ENCODE measurements at regions not wholly inside any gene's neighbourhood (a gene's known extent, or its start where the extent isn't known, plus 50 kb on each side); places are given as distances from the start of the nearest gene placed in this dataset.
"Not testable (repeated sequence)": the region's sequence is repeated elsewhere in the genome, so short reads cannot be mapped to it uniquely, and the experiment has no call there.

DNA sequence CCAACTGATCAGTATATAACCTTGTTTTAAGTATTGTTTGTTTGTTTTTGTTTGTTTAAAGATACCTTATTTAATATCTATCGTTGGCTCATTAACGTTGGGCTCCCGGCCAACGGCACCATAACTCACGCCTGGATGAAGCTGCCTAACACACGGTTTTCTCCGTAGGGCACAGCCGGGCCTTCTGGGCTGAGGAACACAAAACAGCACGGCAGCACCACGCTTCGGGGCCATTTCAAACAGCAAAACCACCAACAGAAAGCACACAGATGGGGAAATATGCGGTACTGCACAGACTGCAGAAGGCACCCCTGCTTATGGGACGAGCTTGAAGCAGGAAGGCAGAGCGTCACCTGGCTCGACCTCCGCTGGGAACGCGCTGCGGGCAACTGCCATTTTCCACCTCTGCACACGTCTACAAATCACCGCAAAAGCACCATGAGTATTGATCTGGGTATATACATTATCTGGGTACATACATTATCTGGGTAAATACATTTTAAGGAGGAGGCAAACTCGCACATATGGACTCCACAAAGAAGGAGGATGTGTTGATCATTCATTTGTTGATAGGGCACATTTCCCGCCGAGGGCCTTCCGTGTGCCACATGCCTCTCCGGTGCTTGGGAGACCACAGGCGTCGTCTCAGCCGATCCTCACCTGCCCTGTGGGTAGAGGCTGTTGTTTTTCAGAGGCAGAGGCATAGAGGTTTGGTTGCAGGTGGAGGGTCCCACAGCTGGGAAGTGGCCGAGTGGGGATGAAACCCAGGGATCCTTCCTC lies 123.7 kb upstream of the ATP2B2 start:
- no peak for DNase-seq

DNA sequence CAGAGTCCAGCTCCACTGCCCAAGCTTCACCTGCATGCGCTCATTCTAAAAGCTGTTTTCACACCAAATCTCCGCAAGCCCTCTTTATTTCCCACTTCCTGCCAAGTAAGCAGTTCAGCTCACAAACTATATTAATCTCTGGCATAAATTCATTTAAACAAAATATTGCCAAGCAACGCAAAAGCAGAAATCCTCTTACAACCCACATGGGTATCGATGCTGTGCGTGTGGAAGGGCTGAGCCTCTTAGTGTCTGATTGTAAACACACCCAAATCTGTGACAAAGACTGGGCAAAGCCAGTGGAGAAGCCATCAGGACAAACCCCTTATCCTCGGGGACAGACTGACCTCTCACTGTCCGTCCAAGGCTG lies 124.3 kb upstream of the ATP2B2 start:
- no peak for DNase-seq

DNA sequence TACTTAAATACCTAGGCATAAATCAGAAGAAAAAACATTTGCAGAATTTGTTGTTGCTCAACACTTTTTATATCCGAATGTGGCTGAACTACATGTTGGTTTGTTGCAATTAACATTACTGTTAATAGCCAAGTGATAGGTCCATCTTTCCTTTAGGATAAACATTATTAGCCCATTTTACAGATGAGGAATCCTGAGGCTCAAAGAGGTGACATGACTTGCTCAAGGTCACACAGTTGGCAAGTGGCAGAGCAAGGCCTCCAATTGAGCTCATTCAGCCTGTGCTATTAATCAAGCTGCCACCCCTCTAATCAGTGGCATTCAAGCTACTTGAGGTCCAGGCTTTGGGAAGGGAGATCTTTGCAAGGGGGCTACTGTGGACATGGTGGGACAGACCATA lies 125.8 kb upstream of the ATP2B2 start:
- no peak for DNase-seq

DNA sequence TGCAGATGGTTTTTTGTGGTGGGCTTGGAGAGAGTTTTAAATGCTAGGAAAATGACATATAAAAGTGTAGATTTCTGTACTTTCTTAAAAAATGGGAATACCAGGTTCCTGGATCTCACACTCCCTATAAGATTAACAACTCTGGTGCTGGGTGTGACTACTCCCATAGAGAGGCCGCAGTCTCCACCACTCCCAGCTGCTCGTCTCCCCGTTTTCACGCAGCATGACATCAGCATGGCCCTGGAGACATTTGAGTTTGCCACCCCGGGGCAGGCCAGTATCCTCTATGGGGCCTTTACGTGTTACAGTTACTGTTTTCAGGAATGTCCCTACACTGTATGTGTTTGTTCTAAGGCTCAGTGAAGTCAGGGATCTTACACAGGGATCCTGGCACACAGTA lies 126.7 kb upstream of the ATP2B2 start:
- no peak for DNase-seq

DNA sequence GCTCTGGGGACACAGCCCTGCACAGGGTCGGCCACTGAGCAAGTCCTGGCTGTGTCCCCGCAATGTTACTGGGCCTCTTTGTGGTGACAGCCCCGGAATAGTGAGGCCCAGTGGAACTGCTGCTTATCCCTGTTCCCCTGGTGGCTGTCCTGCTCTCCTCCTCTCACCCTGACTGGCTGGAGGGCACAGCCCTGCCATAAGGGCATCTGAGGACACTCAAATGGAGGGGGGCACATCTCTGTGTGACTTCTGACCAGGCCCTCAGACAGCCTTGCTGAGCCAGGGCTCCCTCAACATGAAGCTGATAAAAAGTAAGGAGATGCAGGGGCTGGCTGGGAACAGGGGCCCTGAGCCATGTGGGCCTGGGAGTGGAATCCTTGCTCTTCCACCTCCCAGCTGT lies 127.4 kb upstream of the ATP2B2 start:
- no peak for DNase-seq

DNA sequence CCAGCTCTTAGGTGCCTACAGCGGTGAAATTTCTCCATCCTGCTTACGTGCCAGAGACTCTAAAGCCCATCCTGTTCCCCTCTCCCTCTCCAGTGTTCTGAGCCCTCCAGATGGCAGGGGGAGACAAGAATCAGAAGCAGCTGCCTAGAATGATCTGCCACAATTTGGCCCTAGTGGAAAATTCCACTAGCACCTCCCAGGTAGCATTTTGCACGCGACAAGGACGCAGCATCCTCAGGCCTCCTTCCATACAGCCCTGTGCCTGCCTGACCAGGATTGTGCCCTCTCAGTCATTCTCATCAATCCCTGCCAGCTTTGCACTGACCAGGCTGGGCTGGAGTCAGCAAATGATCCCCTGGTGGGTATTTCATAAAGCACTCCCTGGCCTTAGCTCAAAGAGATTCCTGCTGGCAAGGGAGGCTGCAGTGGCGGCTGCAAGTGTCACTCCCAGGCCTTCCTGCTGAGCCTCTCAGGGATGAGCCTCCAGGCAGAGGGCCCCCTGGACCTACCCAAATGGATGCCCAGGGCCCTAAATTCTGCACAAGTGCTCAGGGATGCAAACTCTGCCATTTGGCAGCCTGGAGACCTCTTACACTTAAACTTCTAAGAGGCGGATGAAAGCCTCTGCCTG lies 130.2 kb upstream of the ATP2B2 start:
- no peak for DNase-seq

DNA sequence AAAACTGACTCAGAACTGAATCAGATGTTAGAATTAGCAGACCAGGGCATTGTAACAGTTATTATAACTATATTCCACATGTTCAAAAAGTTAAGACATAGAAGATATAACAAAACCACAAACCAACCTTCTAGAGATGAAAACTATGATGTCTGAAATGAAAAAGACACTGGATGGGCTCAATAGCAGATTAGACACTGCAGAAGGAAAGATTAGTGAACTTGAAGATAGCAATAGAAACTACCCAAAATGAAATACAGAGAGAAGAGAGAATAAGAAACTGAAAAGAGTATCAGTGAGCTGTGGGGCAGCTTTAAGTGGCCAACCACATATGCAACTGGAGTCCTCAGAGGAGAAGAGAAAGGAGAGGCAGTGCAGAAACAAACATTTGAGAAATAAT lies 132.0 kb upstream of the ATP2B2 start:
- DNase-seq: no peak

DNA sequence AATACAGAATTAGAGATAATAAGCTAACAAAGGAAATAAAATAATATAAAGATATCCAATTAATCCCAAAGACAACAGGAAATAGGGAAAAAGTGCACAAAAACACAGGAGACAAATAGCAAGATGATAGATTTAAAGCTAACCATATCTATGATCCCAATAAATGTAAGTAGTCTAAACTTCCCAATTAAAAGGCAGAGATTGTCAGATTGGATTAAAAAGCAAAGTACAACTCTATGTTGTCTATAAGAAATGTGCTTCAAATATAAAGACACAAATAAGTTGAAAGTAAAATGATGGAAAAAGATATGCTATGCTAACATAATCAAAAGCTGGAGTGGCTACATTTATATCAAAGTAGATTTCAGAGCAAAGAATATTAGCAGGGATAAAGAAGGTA lies 133.1 kb upstream of the ATP2B2 start:
- DNase-seq: no peak

DNA sequence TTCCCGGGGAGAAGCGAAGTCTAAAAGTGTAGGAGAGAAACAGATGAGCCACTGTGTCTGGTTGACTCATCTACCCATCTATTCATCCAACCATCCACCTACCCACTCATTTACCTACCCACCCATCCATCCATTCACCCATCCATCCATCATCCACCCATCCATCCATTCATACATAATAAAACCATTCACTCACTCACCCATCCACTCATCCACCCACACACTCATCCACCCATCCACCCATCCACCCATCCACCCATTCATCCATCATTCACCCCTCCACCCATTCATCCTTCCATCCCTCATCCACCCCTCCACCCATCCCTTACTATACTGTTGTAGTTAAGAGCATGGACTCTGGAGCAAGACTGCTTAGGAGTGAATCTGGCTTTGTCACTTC lies 136.4 kb upstream of the ATP2B2 start:
- no peak for DNase-seq

DNA sequence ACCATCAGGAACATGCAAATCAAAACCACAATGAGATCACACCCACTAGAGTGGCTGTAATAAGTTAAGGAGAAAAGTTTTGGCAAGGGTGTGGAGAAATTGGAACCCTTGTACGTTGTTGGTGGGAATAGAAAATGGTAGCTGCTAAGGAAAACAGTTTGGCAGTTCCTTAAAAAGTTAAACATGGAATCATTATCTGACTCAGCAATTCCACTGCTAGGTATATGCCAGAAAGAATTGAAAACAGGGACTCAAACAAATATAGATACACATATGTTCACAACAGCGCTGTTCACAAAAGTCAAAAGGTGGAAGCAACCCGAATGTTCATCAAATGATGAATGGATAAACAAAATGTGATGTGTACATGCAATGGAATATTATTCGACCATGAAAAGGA lies 138.8 kb upstream of the ATP2B2 start:
- DNase-seq: no peak

DNA sequence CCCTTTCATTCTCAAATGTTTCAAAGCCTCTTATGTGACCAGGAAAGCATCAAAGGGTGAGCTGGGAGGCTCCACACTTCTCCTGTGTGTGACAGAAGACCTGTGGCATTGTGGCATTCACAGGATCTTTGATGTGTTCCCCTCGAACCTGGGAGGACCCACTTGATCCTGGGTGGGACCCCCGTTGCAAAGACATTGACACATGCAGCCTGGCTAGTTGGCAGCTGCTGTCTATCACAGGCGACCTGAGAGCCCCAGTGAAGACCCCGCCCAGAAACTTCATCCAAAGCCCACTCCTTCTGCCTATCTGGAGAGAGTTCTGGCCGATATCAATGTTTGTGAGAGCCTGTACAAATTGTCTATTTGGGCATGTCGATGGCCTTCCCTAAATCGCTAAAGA lies 140.4 kb upstream of the ATP2B2 start:
- DNase-seq: no peak

DNA sequence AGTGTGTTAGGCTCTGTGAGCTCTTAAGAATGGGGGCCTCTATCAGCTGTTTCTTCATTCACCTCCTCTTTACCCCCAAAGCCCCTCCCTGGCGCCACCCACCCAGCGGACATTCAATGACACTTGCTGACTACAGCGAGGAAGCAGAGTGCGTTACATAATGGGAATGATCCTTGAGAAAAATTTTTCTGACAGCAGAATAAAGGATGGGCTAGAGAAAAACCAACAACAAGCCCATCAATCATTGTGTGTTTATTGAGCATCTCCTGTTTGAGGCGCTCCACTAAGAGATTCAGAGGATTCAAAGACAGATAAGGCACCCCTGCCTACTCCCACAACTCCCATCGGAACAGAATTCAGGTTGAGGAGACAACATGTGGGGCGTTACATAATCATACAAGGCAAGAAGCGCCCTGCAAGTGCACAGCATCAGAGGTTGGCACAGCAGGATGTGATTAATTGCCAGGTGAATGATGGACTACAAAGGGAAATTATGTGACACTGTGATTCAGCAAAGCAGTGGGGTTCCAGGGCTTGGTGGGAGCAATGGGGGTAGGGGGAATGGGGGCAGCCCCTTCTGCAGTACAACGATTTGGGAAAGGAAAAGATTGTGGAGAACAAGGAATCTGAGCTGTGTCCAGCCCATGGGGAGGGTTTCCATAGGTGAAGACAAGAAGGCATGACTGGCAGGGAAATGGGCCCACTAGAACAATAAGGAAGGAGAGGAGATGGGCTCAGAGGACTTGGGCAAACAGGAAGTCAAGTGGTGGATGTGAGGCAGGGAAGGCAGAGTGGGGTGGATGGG lies 141.3 kb upstream of the ATP2B2 start:
- no peak for DNase-seq

DNA sequence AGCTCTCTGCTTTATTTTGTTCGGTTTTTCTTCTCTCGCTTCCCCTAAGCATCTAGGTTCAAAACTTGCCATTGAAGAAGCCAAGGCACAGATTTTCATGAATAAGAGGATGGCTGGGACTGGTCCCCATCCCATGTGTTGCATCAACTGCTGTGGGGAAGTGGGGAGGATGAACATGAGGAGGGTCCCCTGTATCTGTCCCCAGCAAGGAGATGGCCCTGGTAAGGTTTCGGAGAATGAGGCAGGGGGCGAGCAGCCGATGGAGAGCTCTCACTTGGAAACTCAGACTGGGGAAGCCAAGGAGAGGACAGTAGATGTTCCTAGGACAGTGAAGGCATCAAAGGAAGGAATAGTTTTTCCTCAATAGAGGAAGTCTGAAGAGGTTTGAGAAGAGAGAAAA lies 142.0 kb upstream of the ATP2B2 start:
- DNase-seq: no peak

DNA sequence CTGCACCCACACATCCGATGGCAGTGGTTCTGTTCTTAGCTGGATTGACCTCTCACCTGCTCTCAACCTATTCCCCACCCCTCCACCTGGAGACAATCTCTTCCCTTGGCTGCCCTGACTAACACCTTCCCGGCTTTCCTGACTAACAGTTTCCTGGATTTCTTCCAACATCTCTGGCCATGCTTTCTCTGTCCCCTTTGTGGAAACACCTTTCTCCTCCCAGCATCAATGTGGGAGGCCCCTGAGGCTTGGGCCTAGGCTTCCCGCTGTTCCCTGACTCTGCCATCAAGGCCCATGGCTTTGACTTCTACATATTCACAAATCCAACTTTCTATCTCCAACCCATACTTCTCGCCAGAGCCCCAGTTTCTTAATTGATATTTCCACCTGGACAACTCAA lies 142.8 kb upstream of the ATP2B2 start:
- no peak for DNase-seq

DNA sequence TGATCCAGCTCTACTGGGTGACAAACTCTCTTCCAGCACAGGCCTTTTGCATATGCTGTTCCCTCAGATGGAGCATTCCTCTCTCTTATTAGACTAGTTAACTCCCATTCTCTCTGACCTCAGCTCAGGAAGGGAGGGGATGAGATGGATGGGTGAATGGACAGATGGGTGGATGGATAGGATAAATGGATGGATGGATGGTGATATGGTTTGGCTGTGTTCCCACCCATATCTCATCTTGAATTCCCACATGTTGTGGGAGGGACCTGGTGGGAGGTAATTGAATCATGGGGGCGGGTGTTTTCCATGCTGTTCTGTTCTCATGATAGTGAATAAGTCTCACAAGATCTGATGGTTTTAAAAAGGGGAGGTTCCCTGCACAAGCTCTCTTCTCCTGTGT lies 144.1 kb upstream of the ATP2B2 start:
- DNase-seq: not testable (repeated sequence)

DNA sequence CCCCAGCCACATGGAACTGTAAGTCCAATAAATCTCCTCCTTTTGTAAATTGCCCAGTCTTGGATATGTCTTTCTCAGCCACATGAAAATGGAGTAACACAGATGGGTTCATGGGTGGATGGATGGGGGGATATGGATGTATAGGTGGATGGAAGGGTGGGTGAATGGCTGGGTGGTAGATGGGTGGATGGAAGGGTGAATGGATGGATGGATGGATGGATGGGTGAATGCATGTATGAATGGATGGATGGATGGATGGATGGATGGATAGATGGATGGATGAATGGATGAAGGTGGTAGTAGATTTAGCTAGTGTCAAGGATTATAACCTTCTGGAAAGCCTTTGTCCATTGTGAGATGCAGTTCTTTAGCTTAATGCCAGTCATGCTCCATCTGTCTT lies 146.1 kb upstream of the ATP2B2 start:
- no peak for DNase-seq

DNA sequence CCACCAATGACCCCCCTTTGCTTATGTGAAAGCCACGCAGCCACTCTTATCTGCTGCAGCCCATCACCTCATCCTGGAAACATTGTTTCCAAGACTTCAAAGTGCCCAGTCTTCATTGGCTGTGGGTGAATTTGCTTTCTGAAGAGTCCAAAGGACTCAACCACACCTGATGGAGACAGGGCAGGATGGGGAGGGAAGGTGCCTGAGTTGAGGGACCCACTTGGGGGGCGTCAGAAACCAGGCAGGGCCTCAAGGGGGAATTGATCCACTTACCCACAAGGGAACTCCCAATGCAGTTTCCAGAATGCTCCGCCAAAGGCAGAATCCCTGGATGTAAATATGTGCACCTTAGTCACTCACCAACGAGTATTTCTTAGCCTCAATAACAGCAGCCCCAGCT lies 147.9 kb upstream of the ATP2B2 start:
- DNase-seq: no peak

DNA sequence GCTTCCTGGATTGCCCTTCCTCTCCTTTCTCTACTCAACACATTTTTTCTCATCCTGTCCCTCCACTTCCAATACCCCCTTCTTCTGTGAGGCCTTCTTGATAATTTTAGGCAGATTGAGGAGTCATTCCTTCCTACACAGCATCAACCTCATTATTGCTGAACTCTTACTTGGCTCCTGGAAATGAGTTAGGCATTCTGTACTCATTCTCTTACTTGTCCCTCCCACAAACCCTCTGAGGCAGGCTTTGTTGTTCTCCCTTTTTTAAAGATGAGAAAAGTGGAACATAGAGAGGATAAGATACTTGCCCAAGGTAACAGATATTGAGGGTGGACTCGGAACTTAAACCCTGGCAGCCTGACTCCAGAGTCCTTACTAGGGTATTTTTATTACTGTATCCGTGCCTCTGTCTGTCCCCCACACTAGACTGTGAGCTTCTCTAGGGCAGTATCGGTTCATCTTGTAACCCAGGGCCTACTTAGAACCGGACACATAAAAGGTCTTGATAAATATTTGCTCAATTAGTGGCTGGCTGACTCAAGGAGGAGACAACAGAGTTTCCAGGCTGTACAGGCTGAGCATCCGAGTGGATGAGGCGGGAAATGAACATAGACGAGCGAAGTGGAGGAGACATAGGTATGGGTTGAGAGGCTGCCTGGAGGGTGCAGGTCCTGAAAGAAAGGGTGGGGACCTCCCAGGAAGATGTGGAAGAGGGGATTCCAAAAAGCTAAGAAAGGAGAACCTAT lies 148.7 kb upstream of the ATP2B2 start:
- no peak for DNase-seq

DNA sequence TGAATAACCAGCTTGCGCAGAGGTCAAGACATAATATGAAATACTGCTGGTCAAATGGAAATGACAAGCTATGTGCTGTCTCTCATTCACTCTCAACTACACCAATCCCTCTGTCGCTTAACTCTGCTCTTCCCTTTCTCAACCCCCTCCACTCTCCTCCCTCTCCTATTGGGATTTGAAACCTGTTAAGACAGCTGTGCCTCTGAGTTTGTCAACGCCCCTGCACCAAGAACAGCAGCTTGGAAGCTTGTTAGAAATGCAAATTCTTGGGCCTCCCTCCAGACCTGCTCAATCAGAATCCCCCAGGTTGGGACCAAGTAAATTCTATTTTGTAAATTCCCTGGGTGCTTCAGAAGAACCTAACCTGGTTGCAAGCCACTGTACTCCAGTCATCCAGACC lies 149.7 kb upstream of the ATP2B2 start:
- no peak for DNase-seq

DNA sequence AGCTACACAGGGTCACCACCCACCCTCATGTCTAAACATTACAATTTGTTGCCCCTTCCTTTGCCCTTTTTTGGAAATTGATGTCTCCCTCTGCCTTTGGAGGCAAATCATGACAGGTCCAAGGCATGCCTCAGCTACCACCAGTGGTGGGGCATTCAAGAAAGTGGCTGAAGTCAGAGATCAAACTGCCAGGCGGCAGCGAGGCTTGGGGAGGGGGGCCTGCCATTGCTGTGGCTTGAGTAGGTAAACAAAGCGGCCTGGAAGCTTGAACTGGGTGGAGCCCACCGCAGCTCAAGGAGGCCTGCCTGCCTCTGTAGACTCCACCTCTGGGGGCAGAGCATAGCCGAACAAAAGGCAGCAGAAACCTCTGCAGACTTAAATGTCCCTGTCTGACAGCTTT lies 152.0 kb upstream of the ATP2B2 start:
- DNase-seq: not testable (repeated sequence)

DNA sequence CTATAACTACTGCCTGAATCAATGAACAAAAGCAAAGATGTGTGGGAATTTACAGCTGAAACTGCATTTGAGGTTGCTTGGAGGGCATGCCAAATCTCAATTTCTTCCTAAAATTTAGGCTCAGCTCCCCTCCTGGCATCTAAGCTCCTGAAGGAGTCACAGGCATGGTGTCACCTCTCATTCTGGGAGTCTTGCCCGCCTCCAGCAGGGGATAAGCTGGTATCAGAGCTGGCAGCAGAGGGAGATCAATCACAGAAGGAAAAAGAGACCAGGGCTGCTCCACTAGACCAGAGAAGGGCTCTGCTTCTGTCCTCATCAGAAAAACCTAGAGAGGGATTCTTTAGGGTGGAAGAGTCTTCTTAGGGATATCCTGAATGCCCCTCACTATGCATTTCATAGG lies 150.4 kb upstream of the SLC6A11 start:
- no peak for DNase-seq

DNA sequence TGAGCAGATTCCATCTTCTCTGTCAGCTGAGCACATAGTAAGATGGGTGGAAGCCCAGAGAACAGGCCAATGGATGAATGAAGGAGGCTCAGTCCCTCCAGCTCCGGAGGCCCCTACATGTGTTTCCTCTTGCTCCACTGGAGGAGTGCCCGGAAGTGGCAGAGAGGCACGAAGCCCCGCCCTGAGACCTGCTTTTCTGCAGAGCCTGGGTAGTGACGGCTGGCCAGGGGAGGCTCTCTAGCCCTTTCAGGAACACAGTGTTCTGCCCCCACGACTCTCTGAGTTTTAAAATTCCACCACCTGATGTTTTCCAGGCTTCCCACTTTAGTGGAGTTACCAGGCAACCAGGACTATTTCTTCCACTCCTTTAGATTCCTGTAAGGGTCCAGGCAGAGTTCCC lies 149.4 kb upstream of the SLC6A11 start:
- DNase-seq: no peak

DNA sequence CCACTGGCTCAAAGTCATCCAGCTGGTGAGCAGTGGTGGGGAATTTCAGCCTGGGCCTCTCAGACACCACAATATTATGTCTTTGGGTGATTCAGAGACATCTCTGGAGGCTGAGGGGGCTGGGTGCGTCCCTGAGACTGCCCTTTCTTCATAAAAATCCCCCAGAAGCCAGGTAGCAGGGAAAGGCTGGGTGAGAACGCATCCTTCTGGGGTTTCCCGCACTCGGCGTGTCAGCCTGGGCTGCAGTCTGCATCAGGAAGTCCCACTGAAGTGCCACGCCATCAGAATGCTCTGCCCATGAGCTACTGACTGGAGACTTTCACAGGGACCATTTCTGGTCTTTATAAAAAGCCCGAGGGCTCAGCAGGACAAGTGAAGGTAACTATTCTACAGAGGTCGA lies 148.8 kb upstream of the SLC6A11 start:
- no peak for DNase-seq
